ENCODE measurements at regions not wholly inside any gene's neighbourhood (a gene's known extent, or its start where the extent isn't known, plus 50 kb on each side); places are given as distances from the start of the nearest gene placed in this dataset.
A peak's percentile ranks its signal among the peaks of the same experiment; 100 is the strongest.
"Not testable (repeated sequence)": the region's sequence is repeated elsewhere in the genome, so short reads cannot be mapped to it uniquely, and the experiment has no call there.

GRCh38 chrY:12212394-12212793 lies 488.6 kb upstream of the USP9Y start:
- DNase-seq (no peak), ATAC-seq (no peak)
- Histone ChIP-seq H3K36me3 (ENCODE audit: control insufficient read depth, insufficient read depth, low read length) (no peaks in the 10 kb centered on the region), H3K4me3 (ENCODE audit: low read length) (no peak overlapping the region), H3K27me3 (ENCODE audit: control insufficient read depth, insufficient read depth, low read length) (no peaks in the 10 kb centered on the region), H3K27ac (ENCODE audit: low read length) (no peak overlapping the region), H3K9me3 (ENCODE audit: control insufficient read depth, insufficient read depth, low read length) (peaks cover 53% of the 10 kb centered on the region), H3K4me1 (ENCODE audit: control insufficient read depth, insufficient read depth, low read length) (peaks cover 2% of the 10 kb centered on the region)
- H3K36me3 Mint-ChIP-seq: no peaks in the 10 kb centered on the region
- no peak overlapping the region for H3K4me3 Mint-ChIP-seq
- TF ChIP-seq, protein P1, sequence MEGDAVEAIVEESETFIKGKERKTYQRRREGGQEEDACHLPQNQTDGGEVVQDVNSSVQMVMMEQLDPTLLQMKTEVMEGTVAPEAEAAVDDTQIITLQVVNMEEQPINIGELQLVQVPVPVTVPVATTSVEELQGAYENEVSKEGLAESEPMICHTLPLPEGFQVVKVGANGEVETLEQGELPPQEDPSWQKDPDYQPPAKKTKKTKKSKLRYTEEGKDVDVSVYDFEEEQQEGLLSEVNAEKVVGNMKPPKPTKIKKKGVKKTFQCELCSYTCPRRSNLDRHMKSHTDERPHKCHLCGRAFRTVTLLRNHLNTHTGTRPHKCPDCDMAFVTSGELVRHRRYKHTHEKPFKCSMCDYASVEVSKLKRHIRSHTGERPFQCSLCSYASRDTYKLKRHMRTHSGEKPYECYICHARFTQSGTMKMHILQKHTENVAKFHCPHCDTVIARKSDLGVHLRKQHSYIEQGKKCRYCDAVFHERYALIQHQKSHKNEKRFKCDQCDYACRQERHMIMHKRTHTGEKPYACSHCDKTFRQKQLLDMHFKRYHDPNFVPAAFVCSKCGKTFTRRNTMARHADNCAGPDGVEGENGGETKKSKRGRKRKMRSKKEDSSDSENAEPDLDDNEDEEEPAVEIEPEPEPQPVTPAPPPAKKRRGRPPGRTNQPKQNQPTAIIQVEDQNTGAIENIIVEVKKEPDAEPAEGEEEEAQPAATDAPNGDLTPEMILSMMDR (IDR thresholded peaks at IDR 0.05): no peak
- no peaks in the 10 kb centered on the region for H3K27me3 Mint-ChIP-seq (ENCODE audit: low read depth in 2 of 2)
- H3K27ac Mint-ChIP-seq: peak overlapping the region in 1 of 2 donors; percentile 83
- H3K4me1 Mint-ChIP-seq: peaks cover 0 to 52% of the 10 kb centered on the region in 2 donors
- intact Hi-C loops (cut with micrococcal nuclease): no loop called here
- peaks cover 0 to 55% of the 10 kb centered on the region in 2 donors for H3K9me3 Mint-ChIP-seq

DNA sequence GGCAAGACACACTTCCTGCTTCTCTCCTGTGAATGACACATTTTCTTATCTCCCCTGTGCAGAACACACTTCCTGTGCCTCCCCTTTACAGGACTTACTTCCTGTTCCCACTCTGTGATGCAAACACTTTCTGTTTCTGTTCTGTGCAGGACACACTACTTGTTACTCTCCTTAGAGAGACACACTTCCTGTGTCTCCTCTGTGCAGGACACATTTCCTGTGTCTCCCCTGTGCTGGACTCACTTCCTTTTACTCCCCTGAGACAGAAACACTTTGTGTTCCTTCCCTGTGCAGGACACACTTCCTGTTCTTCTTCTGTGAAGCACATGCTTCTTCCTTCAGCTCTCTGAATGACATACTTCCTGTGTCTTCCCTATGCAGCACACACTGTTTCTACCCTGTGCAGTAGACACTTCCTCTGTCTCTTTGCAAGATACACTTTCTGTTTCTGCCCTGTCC lies 485.4 kb upstream of the USP9Y start:
- Histone ChIP-seq H3K27ac (ENCODE audit: low read length) (peak overlapping the region; percentile 37), H3K36me3 (ENCODE audit: control insufficient read depth, insufficient read depth, low read length) (no peaks in the 10 kb centered on the region), H3K4me1 (ENCODE audit: control insufficient read depth, insufficient read depth, low read length) (peaks cover 2% of the 10 kb centered on the region), H3K27me3 (ENCODE audit: control insufficient read depth, insufficient read depth, low read length) (no peaks in the 10 kb centered on the region), H3K9me3 (ENCODE audit: control insufficient read depth, insufficient read depth, low read length) (peaks cover 58% of the 10 kb centered on the region), H3K4me3 (ENCODE audit: low read length) (no peak overlapping the region)
- TF ChIP-seq, protein P1 (IDR thresholded peaks at IDR 0.05): no peak
- H3K4me3 Mint-ChIP-seq: no peak overlapping the region
- H3K36me3 Mint-ChIP-seq: no peaks in the 10 kb centered on the region
- ATAC-seq (peak in 2 of 3 donors; percentile 31 to 55), DNase-seq (peak in 1 of 2 donors; percentile 34)
- peaks cover 0 to 59% of the 10 kb centered on the region in 2 donors for H3K4me1 Mint-ChIP-seq
- intact Hi-C loops (cut with micrococcal nuclease): no loop called here
- H3K27ac Mint-ChIP-seq: peak overlapping the region in 1 of 2 donors; percentile 83
- no peaks in the 10 kb centered on the region for H3K27me3 Mint-ChIP-seq (ENCODE audit: low read depth in 2 of 2)
- peaks cover 0 to 67% of the 10 kb centered on the region in 2 donors for H3K9me3 Mint-ChIP-seq

GRCh38 chrY:12230921-12231320 lies 470.1 kb upstream of the USP9Y start:
- TF ChIP-seq, protein P1 (IDR thresholded peaks at IDR 0.05): no peak
- Mint-ChIP-seq H3K27ac (no peak overlapping the region), H3K27me3 (ENCODE audit: low read depth in 2 of 2) (peaks cover 0 to 2% of the 10 kb centered on the region in 2 donors), H3K4me1 (no peaks in the 10 kb centered on the region), H3K36me3 (no peaks in the 10 kb centered on the region), H3K9me3 (no peaks in the 10 kb centered on the region), H3K4me3 (no peak overlapping the region)
- Histone ChIP-seq H3K9me3 (ENCODE audit: control insufficient read depth, insufficient read depth, low read length) (no peaks in the 10 kb centered on the region), H3K27ac (ENCODE audit: low read length) (no peak overlapping the region), H3K36me3 (ENCODE audit: control insufficient read depth, insufficient read depth, low read length) (no peaks in the 10 kb centered on the region), H3K27me3 (ENCODE audit: control insufficient read depth, insufficient read depth, low read length) (no peaks in the 10 kb centered on the region), H3K4me3 (ENCODE audit: low read length) (no peak overlapping the region), H3K4me1 (ENCODE audit: control insufficient read depth, insufficient read depth, low read length) (no peaks in the 10 kb centered on the region)
- ATAC-seq (no peak), DNase-seq (no peak)
- intact Hi-C loops (cut with micrococcal nuclease): no loop called here
- WGBS (ENCODE audit: insufficient coverage): 40% methylated on average over 1 of the region's 1 CpG

GRCh38 chrY:12236399-12236798 lies 464.6 kb upstream of the USP9Y start:
- no peaks in the 10 kb centered on the region for H3K27me3 Mint-ChIP-seq (ENCODE audit: low read depth in 2 of 2)
- no peak overlapping the region for H3K27ac Mint-ChIP-seq
- H3K4me3 Mint-ChIP-seq: no peak overlapping the region
- Histone ChIP-seq H3K27me3 (ENCODE audit: control insufficient read depth, insufficient read depth, low read length) (no peaks in the 10 kb centered on the region), H3K4me1 (ENCODE audit: control insufficient read depth, insufficient read depth, low read length) (no peaks in the 10 kb centered on the region), H3K4me3 (ENCODE audit: low read length) (no peak overlapping the region), H3K27ac (ENCODE audit: low read length) (no peak overlapping the region), H3K9me3 (ENCODE audit: control insufficient read depth, insufficient read depth, low read length) (no peaks in the 10 kb centered on the region), H3K36me3 (ENCODE audit: control insufficient read depth, insufficient read depth, low read length) (no peaks in the 10 kb centered on the region)
- WGBS (ENCODE audit: insufficient coverage): 96% methylated on average over 3 of the region's 4 CpGs
- no peaks in the 10 kb centered on the region for H3K36me3 Mint-ChIP-seq
- no peaks in the 10 kb centered on the region for H3K4me1 Mint-ChIP-seq
- DNase-seq (no peak), ATAC-seq (no peak)
- TF ChIP-seq, protein P1 (IDR thresholded peaks at IDR 0.05): no peak
- intact Hi-C loops (cut with micrococcal nuclease): no loop called here
- no peaks in the 10 kb centered on the region for H3K9me3 Mint-ChIP-seq

GRCh38 chrY:12240326-12240725 lies 460.7 kb upstream of the USP9Y start:
- H3K4me3 ChIP-seq (ENCODE audit: low read length); ATAC-seq; H3K36me3 Mint-ChIP-seq; H3K9me3 ChIP-seq (ENCODE audit: control insufficient read depth, insufficient read depth, low read length); H3K27ac ChIP-seq (ENCODE audit: low read length); H3K9me3 Mint-ChIP-seq; H3K4me1 Mint-ChIP-seq; H3K27me3 ChIP-seq (ENCODE audit: control insufficient read depth, insufficient read depth, low read length); H3K27ac Mint-ChIP-seq; intact Hi-C loops (cut with micrococcal nuclease); H3K4me1 ChIP-seq (ENCODE audit: control insufficient read depth, insufficient read depth, low read length); H3K36me3 ChIP-seq (ENCODE audit: control insufficient read depth, insufficient read depth, low read length); DNase-seq; H3K27me3 Mint-ChIP-seq (ENCODE audit: low read depth in 2 of 2); H3K4me3 Mint-ChIP-seq: not testable (repeated sequence)
- no CpG with 5 or more reads among the region's 2 CpGs for WGBS (ENCODE audit: insufficient coverage)

All from natural killer cell (primary cell).